ENCODE measurements at regions not wholly inside any gene's neighbourhood (a gene's known extent, or its start where the extent isn't known, plus 50 kb on each side); places are given as distances from the start of the nearest gene placed in this dataset.
"Not testable (repeated sequence)": the region's sequence is repeated elsewhere in the genome, so short reads cannot be mapped to it uniquely, and the experiment has no call there.

GRCh38 chr1:121443001-121443540, 258.3 kb downstream of the SRGAP2C start:
- no peak for DNase-seq
- H3K9me3 Mint-ChIP-seq, result peaks cover 6% of the 10 kb centered on the region
- no peaks in the 10 kb centered on the region for H3K36me3 Mint-ChIP-seq (ENCODE audit: insufficient read depth)
- H3K4me1 Mint-ChIP-seq (ENCODE audit: low read depth), result peaks cover 5% of the 10 kb centered on the region
- H3K27me3 Mint-ChIP-seq (ENCODE audit: low read depth), result no peaks in the 10 kb centered on the region
- no peak for ATAC-seq
- no peak overlapping the region for H3K4me3 Mint-ChIP-seq

DNA sequence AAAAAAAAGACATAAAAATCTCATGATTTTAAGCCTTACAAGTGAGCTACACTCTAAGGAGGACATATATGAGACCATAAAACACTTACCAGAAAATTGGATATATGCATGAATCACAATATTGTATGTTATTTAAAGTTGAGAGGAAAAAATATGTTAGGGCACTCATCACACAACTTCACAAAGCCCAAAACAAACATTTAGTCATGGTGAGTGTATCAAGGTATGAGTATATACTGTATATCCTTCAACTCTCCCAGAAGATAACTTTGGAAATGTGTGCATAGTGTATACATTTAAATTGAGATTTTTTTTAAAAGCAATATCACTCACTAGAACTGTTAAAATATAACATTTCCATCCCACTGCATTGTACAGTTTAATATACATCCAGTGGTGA, 259.3 kb downstream of the SRGAP2C start:
- peaks cover 6% of the 10 kb centered on the region for H3K9me3 Mint-ChIP-seq
- H3K36me3 Mint-ChIP-seq (ENCODE audit: insufficient read depth), result no peaks in the 10 kb centered on the region
- H3K4me3 Mint-ChIP-seq, result no peak overlapping the region
- ATAC-seq (no peak), DNase-seq (no peak)
- no peaks in the 10 kb centered on the region for H3K27me3 Mint-ChIP-seq (ENCODE audit: low read depth)
- H3K4me1 Mint-ChIP-seq (ENCODE audit: low read depth), result peaks cover 9% of the 10 kb centered on the region

GRCh38 chr1:121445679-121446078, 260.9 kb downstream of the SRGAP2C start:
- peaks cover 9% of the 10 kb centered on the region for H3K4me1 Mint-ChIP-seq (ENCODE audit: low read depth)
- no peaks in the 10 kb centered on the region for H3K36me3 Mint-ChIP-seq (ENCODE audit: insufficient read depth)
- ATAC-seq, result no peak
- no peak for DNase-seq
- no peaks in the 10 kb centered on the region for H3K27me3 Mint-ChIP-seq (ENCODE audit: low read depth)
- no peak overlapping the region for H3K4me3 Mint-ChIP-seq
- H3K9me3 Mint-ChIP-seq, result peaks cover 4% of the 10 kb centered on the region

DNA sequence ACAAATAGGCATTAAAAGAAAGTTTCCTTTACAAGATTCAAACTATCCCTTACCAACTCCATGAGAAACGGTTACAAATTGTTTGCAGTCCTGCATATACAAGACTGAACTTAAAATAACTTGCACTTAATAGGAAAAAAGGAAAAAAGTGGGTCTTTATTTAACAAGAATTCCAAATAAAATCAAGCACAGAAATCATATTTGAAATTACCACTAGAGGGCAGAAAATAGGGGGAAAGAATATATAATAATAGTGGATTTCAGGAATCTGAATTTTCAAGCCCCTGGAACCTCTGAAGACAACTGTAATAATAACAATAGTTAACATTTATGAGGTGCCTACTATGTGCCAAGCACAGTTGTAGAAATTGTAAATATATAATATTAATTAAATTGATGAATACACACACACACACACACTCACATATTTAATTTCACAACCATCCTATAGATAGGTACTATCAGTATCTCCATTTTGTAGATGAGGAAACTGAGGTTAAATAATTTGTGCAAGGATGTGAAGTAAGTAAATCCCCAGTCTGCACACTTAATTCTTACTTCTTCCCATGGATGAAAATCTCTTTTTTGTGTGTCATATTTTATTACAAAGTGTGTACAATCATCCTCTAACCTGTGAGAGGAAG, 262.6 kb downstream of the SRGAP2C start:
- H3K4me3 Mint-ChIP-seq; DNase-seq; H3K27me3 Mint-ChIP-seq (ENCODE audit: low read depth): not testable (repeated sequence)

GRCh38 chr1:121448064-121448463, 263.3 kb downstream of the SRGAP2C start:
- H3K36me3 Mint-ChIP-seq (ENCODE audit: insufficient read depth); DNase-seq; H3K4me3 Mint-ChIP-seq; ATAC-seq; H3K27me3 Mint-ChIP-seq (ENCODE audit: low read depth); H3K9me3 Mint-ChIP-seq; H3K4me1 Mint-ChIP-seq (ENCODE audit: low read depth): not testable (repeated sequence)

More for the DNA sequence above, 262.6 kb downstream of the SRGAP2C start:
- H3K36me3 Mint-ChIP-seq (ENCODE audit: insufficient read depth); ATAC-seq; H3K4me1 Mint-ChIP-seq (ENCODE audit: low read depth); H3K9me3 Mint-ChIP-seq: not testable (repeated sequence)

DNA sequence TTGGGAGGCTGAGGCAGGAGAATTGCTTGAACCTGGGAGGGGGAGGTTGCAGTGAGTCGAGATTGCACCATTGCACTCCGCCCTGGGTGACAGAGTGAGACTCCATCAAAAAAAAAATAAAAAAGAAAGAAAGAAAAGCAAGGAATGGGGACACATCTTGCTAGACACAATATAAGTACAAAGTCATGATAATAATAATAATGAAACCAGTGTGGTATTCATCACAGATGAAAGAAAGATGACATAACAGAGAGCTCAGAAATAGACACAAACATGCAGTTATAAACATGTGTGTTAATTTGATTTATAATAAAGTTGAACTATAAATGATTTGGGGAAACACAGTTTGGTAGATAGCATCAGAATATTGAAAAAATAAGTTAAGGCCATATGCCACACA, 264.1 kb downstream of the SRGAP2C start:
- H3K4me3 Mint-ChIP-seq, result no peak overlapping the region
- no peaks in the 10 kb centered on the region for H3K36me3 Mint-ChIP-seq (ENCODE audit: insufficient read depth)
- DNase-seq (no peak), ATAC-seq (peak in 1 of 2 donors; percentile 32)
- peaks cover 9% of the 10 kb centered on the region for H3K4me1 Mint-ChIP-seq (ENCODE audit: low read depth)
- H3K27me3 Mint-ChIP-seq (ENCODE audit: low read depth), result no peaks in the 10 kb centered on the region
- peaks cover 3% of the 10 kb centered on the region for H3K9me3 Mint-ChIP-seq

DNA sequence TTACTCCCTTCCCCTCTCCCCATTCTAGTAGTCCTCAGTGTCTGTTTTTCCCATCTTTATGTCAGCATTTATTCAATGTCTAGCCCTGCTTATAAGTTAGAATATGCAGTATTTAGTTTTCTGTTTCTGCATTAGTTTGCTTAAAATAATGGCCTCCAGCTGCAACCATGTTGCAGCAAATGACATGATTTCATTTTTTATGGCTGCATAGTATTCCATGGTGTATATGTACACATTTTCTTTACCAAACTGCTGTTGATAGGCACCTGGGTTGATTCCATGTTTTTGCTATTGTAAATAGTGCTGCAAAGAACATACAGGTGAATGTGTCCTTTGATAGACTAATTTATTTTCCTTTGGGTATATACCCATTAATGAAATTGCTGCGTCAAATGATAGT, 267.7 kb downstream of the SRGAP2C start:
- H3K36me3 Mint-ChIP-seq (ENCODE audit: insufficient read depth), result no peaks in the 10 kb centered on the region
- no peak overlapping the region for H3K4me3 Mint-ChIP-seq
- peaks cover 3% of the 10 kb centered on the region for H3K9me3 Mint-ChIP-seq
- H3K27me3 Mint-ChIP-seq (ENCODE audit: low read depth), result no peaks in the 10 kb centered on the region
- DNase-seq (no peak), ATAC-seq (no peak)
- peaks cover 9% of the 10 kb centered on the region for H3K4me1 Mint-ChIP-seq (ENCODE audit: low read depth)

DNA sequence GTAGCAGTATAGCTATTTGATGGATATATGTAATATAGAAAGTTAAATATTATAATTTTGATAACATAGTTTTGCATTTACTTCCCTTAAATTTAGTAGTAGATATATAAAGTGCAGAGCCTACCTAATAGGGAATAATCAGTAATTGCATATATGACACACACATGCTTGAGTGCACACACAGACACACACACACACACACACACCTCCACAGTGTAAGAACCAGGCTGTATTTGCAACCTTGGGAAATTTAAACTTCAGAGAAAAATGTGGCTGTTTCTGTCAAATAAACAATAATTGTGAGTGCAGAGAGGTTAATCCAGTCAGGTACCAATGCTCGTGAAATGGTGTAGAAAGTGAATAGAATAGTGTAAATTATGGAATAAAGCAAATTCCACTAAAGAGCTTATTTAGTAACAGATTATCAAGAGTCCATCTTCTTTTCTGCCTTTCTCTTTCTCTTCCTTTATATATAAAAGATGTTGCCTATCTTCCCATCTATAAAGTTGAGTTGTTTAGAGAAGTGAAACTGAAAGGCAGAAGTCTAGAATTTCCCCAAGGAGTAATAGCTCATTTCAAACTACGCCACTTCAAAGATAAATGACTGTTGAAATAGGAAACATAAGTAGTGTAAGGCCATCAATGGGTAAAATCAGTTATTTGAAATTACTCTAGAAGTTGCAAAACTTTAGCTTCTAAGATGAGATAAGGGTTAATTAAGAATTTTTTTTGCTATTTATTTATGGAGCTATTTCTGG, 273.7 kb downstream of the SRGAP2C start:
- ATAC-seq, result peak; percentile 90 to 96
- Mint-ChIP-seq H3K27me3 (ENCODE audit: low read depth) (no peaks in the 10 kb centered on the region), H3K4me3 (peak overlapping the region; percentile 55), H3K4me1 (ENCODE audit: low read depth) (peaks cover 14% of the 10 kb centered on the region), H3K9me3 (peaks cover 3% of the 10 kb centered on the region), H3K36me3 (ENCODE audit: insufficient read depth) (peaks cover 2% of the 10 kb centered on the region)
- no peak for DNase-seq

DNA sequence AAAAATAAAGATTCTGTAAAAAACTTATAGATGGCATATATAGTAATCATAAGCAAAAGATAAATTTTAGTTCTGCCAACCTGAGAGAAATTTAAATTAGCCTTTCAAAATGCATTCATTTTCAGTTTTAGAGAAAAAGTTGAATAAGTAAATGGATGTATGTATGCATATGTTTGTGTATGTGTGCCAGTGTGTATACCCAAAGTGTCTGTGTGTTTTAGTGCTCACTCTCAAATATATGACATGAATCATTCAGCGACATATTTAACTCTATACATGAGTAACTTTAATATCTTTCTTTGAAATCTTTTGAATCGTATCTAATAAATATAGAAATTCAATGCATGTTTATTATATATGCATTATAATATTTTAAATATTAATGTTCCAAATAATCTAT, 274.5 kb downstream of the SRGAP2C start:
- no peak for ATAC-seq
- no peak overlapping the region for H3K4me3 Mint-ChIP-seq
- no peaks in the 10 kb centered on the region for H3K27me3 Mint-ChIP-seq (ENCODE audit: low read depth)
- peaks cover 14% of the 10 kb centered on the region for H3K4me1 Mint-ChIP-seq (ENCODE audit: low read depth)
- peaks cover 3% of the 10 kb centered on the region for H3K9me3 Mint-ChIP-seq
- no peak for DNase-seq
- H3K36me3 Mint-ChIP-seq (ENCODE audit: insufficient read depth), result peaks cover 2% of the 10 kb centered on the region

DNA sequence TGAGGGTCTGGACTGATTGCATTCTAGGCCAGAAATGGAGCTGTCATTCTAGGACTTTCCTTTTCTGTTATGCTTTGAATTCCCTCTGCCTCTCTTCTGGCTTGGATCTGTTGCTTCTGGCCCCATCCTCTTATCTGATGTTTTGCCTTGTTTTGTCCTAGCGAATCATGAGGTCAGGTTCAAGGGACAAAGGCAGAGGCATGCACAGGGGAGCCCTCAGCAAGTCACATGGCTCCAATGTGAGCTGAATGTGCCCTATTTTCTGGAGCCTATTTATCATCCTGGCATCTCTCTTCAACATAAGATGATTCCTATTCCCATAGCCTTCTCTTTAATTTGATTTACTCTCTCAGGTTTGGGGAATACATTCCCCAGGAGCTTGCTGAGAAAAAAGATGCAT, 284.6 kb downstream of the SRGAP2C start:
- DNase-seq; H3K36me3 Mint-ChIP-seq (ENCODE audit: insufficient read depth); H3K27me3 Mint-ChIP-seq (ENCODE audit: low read depth); ATAC-seq; H3K4me3 Mint-ChIP-seq; H3K9me3 Mint-ChIP-seq; H3K4me1 Mint-ChIP-seq (ENCODE audit: low read depth): not testable (repeated sequence)

GRCh38 chr1:121470401-121470800, 285.6 kb downstream of the SRGAP2C start:
- not testable (repeated sequence) for ATAC-seq; H3K36me3 Mint-ChIP-seq (ENCODE audit: insufficient read depth)

GRCh38 chr1:121471523-121471922, 286.7 kb downstream of the SRGAP2C start:
- H3K4me3 Mint-ChIP-seq, result no peak overlapping the region
- ATAC-seq (peak in 1 of 2 donors; percentile 40), DNase-seq (no peak)
- H3K36me3 Mint-ChIP-seq (ENCODE audit: insufficient read depth), result no peaks in the 10 kb centered on the region
- no peaks in the 10 kb centered on the region for H3K27me3 Mint-ChIP-seq (ENCODE audit: low read depth)
- peaks cover 8% of the 10 kb centered on the region for H3K9me3 Mint-ChIP-seq
- peaks cover 3% of the 10 kb centered on the region for H3K4me1 Mint-ChIP-seq (ENCODE audit: low read depth)

More at GRCh38 chr1:121470401-121470800, 285.6 kb downstream of the SRGAP2C start:
- H3K27me3 Mint-ChIP-seq (ENCODE audit: low read depth); H3K4me1 Mint-ChIP-seq (ENCODE audit: low read depth); H3K9me3 Mint-ChIP-seq; DNase-seq; H3K4me3 Mint-ChIP-seq: not testable (repeated sequence)

GRCh38 chr1:121472017-121472416, 287.2 kb downstream of the SRGAP2C start:
- Mint-ChIP-seq H3K4me3 (no peak overlapping the region), H3K9me3 (peaks cover 8% of the 10 kb centered on the region), H3K27me3 (ENCODE audit: low read depth) (no peaks in the 10 kb centered on the region), H3K36me3 (ENCODE audit: insufficient read depth) (no peaks in the 10 kb centered on the region), H3K4me1 (ENCODE audit: low read depth) (peaks cover 3% of the 10 kb centered on the region)
- ATAC-seq, result no peak
- DNase-seq, result no peak

DNA sequence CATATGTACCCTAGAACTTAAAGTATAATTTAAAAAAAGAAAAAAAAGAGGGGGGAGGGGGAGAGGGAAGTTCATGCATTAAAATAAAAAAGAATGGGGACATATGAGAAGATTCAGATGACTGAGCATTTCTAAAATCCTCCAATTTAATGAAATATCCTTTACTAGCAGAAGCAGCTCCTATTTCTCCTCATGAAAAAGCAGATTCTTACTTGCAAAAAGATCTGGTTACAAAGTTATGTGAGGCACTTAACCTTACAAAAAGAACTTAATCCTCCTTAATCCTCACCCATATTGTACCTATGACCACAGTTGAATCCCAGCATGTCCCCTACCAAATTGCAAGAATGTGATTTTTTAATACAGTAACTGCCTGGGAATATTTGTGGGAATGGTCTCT, 298.5 kb downstream of the SRGAP2C start:
- H3K4me3 Mint-ChIP-seq, result no peak overlapping the region
- peaks cover 15% of the 10 kb centered on the region for H3K4me1 Mint-ChIP-seq (ENCODE audit: low read depth)
- H3K36me3 Mint-ChIP-seq (ENCODE audit: insufficient read depth), result no peaks in the 10 kb centered on the region
- no peak for DNase-seq
- no peak for ATAC-seq
- no peaks in the 10 kb centered on the region for H3K27me3 Mint-ChIP-seq (ENCODE audit: low read depth)
- H3K9me3 Mint-ChIP-seq, result peaks cover 2% of the 10 kb centered on the region

DNA sequence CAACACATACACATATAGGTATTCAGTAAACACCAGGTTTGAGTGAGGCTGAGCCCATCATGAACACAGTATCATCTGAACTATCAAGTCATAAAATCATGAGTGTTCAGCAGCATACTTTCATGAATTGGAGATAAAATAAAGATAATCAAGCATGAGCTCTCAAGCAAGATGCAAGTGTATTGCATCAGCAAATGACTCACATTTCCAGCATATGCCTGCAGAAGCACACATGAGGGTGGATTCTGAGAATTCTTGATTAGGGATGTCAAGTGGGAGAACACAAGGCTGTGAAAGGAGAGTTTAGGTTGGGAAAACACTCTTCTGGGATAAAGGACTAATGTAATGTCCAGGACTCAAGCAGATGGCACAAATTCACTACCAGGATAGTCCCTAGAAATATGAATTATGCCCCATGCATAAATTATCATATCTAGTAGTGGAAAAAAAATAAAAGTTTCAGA, 299.2 kb downstream of the SRGAP2C start:
- no peaks in the 10 kb centered on the region for H3K27me3 Mint-ChIP-seq (ENCODE audit: low read depth)
- no peaks in the 10 kb centered on the region for H3K9me3 Mint-ChIP-seq
- peak in 1 of 2 donors; percentile 50 for ATAC-seq
- peaks cover 15% of the 10 kb centered on the region for H3K4me1 Mint-ChIP-seq (ENCODE audit: low read depth)
- H3K4me3 Mint-ChIP-seq, result no peak overlapping the region
- DNase-seq, result no peak
- no peaks in the 10 kb centered on the region for H3K36me3 Mint-ChIP-seq (ENCODE audit: insufficient read depth)

All from activated T-cell treated with anti-CD3 and anti-CD28 coated beads, Interleukin-2, amount 50 U/mL, for 4 hours (primary cell).